ENCODE measurements at regions not wholly inside any gene's neighbourhood (a gene's known extent, or its start where the extent isn't known, plus 50 kb on each side); places are given as distances from the start of the nearest gene placed in this dataset.

DNA sequence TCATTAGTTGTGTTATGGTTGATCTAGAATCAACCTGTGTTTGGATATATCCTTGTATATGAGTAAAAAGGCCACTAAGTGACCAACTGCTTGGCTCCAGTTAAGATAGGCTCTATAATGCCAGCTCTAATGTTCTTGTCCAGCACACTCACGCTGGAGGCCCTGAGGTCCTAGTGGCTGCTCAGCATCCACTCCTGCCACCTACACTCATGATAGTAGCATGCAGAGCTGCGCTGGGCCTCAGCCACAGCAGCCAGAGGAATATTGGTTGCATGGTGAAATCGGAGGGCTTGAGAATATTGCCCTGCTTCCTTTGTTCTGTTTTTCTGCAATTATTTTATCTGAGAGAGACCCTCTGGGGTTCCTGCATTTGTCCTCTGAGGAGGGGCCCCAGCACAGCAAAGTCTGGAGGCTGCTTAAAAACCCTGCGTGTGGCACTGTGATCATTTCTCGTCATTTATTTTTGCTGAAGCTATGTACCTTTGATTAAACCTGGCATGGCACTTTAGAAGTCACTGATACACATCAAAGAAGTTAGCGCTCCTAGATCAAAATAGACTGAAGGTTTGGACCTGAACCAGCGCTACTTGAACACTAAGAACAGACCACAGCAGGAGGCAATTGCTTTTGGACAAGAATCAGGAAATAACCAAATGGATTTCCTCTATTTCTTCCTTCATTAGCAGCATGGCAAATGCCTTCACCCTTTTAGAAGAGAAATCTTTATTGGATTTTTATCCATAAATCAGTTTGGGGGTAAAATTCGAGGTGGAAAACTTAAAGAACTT lies 398.4 kb upstream of the ID4 start:
- no peaks in the 10 kb centered on the region for H3K4me1 ChIP-seq (ENCODE audit: insufficient read depth, low read length, severe bottlenecking)
- H4K20me1 ChIP-seq (ENCODE audit: insufficient read depth, low read length): no peaks in the 10 kb centered on the region
- H3K4me3 ChIP-seq (ENCODE audit: low read depth, low read length, poor library complexity, severe bottlenecking): no peak overlapping the region
- H2AFZ ChIP-seq (ENCODE audit: low read length): no peak overlapping the region
- no peaks in the 10 kb centered on the region for H3K9me2 ChIP-seq (ENCODE audit: low read depth, low read length)
- no peak overlapping the region for H3K27ac ChIP-seq (ENCODE audit: low read depth, low read length, poor library complexity, severe bottlenecking)
- H3K79me2 ChIP-seq (ENCODE audit: insufficient read depth, low read length): no peaks in the 10 kb centered on the region
- no peak overlapping the region for H3K9ac ChIP-seq (ENCODE audit: low read length)
- H3K9me3 ChIP-seq (ENCODE audit: low read length): no peaks in the 10 kb centered on the region
- H3K27me3 ChIP-seq (ENCODE audit: insufficient read depth, low read length): no peaks in the 10 kb centered on the region
- H3K4me2 ChIP-seq (ENCODE audit: low read length): no peak overlapping the region
- no peaks in the 10 kb centered on the region for H3F3A ChIP-seq (ENCODE audit: insufficient read depth, low read length)
- TF ChIP-seq EZH2 (IDR thresholded peaks at IDR 0.05; ENCODE audit: borderline replicate concordance, low read length): no peak
- TF ChIP-seq, protein P1, sequence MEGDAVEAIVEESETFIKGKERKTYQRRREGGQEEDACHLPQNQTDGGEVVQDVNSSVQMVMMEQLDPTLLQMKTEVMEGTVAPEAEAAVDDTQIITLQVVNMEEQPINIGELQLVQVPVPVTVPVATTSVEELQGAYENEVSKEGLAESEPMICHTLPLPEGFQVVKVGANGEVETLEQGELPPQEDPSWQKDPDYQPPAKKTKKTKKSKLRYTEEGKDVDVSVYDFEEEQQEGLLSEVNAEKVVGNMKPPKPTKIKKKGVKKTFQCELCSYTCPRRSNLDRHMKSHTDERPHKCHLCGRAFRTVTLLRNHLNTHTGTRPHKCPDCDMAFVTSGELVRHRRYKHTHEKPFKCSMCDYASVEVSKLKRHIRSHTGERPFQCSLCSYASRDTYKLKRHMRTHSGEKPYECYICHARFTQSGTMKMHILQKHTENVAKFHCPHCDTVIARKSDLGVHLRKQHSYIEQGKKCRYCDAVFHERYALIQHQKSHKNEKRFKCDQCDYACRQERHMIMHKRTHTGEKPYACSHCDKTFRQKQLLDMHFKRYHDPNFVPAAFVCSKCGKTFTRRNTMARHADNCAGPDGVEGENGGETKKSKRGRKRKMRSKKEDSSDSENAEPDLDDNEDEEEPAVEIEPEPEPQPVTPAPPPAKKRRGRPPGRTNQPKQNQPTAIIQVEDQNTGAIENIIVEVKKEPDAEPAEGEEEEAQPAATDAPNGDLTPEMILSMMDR (IDR thresholded peaks at IDR 0.05; ENCODE audit: low read length): no peak
- no peaks in the 10 kb centered on the region for H3K36me3 ChIP-seq (ENCODE audit: insufficient read depth, low read length)

DNA sequence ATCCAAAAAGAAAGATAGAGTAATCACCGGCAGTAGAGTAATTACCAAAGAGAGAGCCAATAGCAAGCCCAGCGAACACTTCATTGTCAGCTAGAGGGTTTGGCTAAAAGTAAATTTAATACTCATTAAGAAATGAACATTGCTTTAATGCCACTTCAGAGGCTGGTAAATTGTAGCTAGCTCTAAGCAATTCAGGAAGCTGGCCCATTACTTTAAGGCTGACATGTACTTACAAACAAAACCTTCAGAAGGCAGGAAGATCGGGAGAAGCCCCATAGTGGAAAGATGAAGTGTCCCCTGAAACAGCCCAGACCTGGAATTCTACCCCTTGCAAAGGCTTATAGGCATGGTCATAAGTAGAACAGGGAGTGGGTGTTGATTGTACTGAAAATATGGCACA lies 396.6 kb upstream of the ID4 start:
- Histone ChIP-seq H4K20me1 (ENCODE audit: insufficient read depth, low read length) (no peaks in the 10 kb centered on the region), H2AFZ (ENCODE audit: low read length) (no peak overlapping the region), H3K27ac (ENCODE audit: low read depth, low read length, poor library complexity, severe bottlenecking) (no peak overlapping the region)

DNA sequence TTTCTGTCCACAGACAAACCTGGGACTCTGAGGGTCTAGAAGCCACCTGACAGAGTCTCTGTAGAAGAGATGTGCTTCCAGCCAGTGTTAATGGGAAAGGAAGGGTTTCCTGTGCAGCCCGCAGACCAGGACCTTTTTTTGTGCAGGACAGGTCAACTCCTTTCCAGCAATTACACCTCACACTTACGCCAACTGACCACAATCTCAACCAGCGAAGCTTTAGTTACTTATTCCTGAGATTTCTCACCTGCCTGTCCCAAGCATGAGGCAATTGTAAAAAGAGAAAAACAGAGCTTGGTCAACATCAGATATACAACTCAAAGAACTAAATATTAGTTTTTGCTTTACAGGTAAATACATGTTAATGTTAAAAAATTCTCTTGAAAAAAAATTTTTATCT lies 393.8 kb upstream of the ID4 start:
- Histone ChIP-seq H4K20me1 (ENCODE audit: insufficient read depth, low read length) (no peaks in the 10 kb centered on the region), H3K9ac (ENCODE audit: low read length) (no peak overlapping the region), H3K27ac (ENCODE audit: low read depth, low read length, poor library complexity, severe bottlenecking) (no peak overlapping the region), H3K9me2 (ENCODE audit: low read depth, low read length) (no peaks in the 10 kb centered on the region), H3K79me2 (ENCODE audit: insufficient read depth, low read length) (no peaks in the 10 kb centered on the region), H3K27me3 (ENCODE audit: insufficient read depth, low read length) (no peaks in the 10 kb centered on the region), H3F3A (ENCODE audit: insufficient read depth, low read length) (no peaks in the 10 kb centered on the region), H3K4me2 (ENCODE audit: low read length) (no peak overlapping the region), H2AFZ (ENCODE audit: low read length) (no peak overlapping the region), H3K36me3 (ENCODE audit: insufficient read depth, low read length) (no peaks in the 10 kb centered on the region), H3K4me1 (ENCODE audit: insufficient read depth, low read length, severe bottlenecking) (no peaks in the 10 kb centered on the region), H3K9me3 (ENCODE audit: low read length) (no peaks in the 10 kb centered on the region), H3K4me3 (ENCODE audit: low read depth, low read length, poor library complexity, severe bottlenecking) (no peak overlapping the region)
- TF ChIP-seq, protein P1 (IDR thresholded peaks at IDR 0.05; ENCODE audit: low read length): no peak
- no peak for TF ChIP-seq EZH2 (IDR thresholded peaks at IDR 0.05; ENCODE audit: borderline replicate concordance, low read length)

More for the DNA sequence above, 396.6 kb upstream of the ID4 start:
- no peaks in the 10 kb centered on the region for H3K4me1 ChIP-seq (ENCODE audit: insufficient read depth, low read length, severe bottlenecking)
- TF ChIP-seq, protein P1 (IDR thresholded peaks at IDR 0.05; ENCODE audit: low read length): no peak
- H3K4me3 ChIP-seq (ENCODE audit: low read depth, low read length, poor library complexity, severe bottlenecking): no peak overlapping the region
- no peaks in the 10 kb centered on the region for H3K27me3 ChIP-seq (ENCODE audit: insufficient read depth, low read length)
- H3K79me2 ChIP-seq (ENCODE audit: insufficient read depth, low read length): no peaks in the 10 kb centered on the region
- no peaks in the 10 kb centered on the region for H3K9me3 ChIP-seq (ENCODE audit: low read length)
- no peak overlapping the region for H3K9ac ChIP-seq (ENCODE audit: low read length)
- no peaks in the 10 kb centered on the region for H3F3A ChIP-seq (ENCODE audit: insufficient read depth, low read length)
- no peaks in the 10 kb centered on the region for H3K36me3 ChIP-seq (ENCODE audit: insufficient read depth, low read length)
- H3K4me2 ChIP-seq (ENCODE audit: low read length): no peak overlapping the region
- no peaks in the 10 kb centered on the region for H3K9me2 ChIP-seq (ENCODE audit: low read depth, low read length)

Measured in OCI-LY1 (cell line).